ENCODE measurements at regions not wholly inside any gene's neighbourhood (a gene's known extent, or its start where the extent isn't known, plus 50 kb on each side); places are given as distances from the start of the nearest gene placed in this dataset.

DNA sequence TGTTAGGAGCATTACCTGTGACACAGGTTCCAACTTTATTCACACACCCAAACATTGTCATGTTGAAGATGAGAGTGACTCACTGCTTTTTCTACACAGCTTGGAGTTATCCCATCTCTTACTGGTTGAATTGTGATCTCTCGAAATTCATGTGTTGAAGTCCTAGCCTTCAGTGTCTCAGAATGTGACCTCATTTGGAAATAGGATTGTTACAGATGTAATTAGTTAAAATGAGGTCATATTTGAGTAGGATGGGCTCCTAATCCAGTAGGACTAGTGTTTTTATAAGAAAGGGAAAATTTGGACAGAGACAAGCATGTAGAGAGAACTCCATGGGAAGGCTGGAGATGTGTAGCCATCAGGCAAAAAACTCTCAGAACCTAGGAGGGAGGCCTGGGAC lies 142.5 kb downstream of the POSTN start:
- ChIA-PET CTCF (no interaction called here), POLR2A (no interaction called here)

DNA sequence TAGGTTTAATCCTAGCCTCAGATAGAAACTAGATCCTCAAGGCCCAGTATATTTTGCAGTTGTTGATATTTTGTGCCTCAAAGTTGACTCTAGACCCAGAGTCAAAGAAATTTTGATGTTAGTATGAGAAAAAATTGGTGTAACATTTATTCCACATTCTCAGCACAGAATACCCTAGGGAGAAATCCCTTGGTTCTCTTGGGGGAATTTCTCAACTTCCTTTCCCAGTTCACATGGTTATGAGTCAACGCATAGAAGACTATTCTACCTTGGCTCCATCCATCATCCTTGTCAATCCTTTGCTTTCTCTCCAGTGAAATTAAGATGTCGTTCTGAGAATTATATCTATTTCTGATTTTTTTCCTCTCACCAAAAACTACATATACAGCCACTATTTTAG lies 145.3 kb downstream of the POSTN start:
- no peaks in the 10 kb centered on the region for H3K4me1 Mint-ChIP-seq
- H3K4me3 Mint-ChIP-seq: no peak overlapping the region
- ChIA-PET CTCF (no interaction called here), POLR2A (no interaction called here)
- H3K27ac Mint-ChIP-seq: no peak overlapping the region
- peaks cover 8% of the 10 kb centered on the region for H3K9me3 Mint-ChIP-seq
- no peak for DNase-seq
- no peaks in the 10 kb centered on the region for H3K27me3 Mint-ChIP-seq
- no peaks in the 10 kb centered on the region for H3K36me3 Mint-ChIP-seq (ENCODE audit: low read depth)

More for the DNA sequence above, 142.5 kb downstream of the POSTN start:
- Mint-ChIP-seq H3K27me3 (no peaks in the 10 kb centered on the region), H3K9me3 (peaks cover 9% of the 10 kb centered on the region), H3K27ac (no peak overlapping the region), H3K4me1 (no peaks in the 10 kb centered on the region), H3K36me3 (ENCODE audit: low read depth) (no peaks in the 10 kb centered on the region), H3K4me3 (no peak overlapping the region)
- no peak for DNase-seq

DNA sequence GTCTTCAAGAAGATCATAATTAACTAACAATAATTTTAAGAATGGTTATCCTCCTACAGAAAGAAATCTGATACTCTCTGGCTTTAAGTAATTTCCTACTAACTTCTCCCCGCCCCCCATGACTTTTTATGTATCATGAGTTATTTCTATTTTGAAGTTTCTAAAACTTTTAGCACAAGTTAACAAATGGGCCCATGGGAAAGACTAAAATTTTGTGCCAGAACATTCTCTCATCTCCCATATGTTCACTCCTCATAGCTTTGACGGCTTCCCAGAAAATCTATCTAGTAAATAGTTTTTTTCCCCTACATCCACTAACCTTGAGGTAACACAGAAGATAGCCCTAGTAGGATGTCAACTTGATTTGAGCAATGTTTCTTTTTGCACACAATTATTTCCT lies 148.3 kb downstream of the POSTN start:
- Mint-ChIP-seq H3K27me3 (no peaks in the 10 kb centered on the region), H3K4me3 (no peak overlapping the region), H3K9me3 (peaks cover 10% of the 10 kb centered on the region), H3K36me3 (ENCODE audit: low read depth) (no peaks in the 10 kb centered on the region), H3K4me1 (no peaks in the 10 kb centered on the region), H3K27ac (no peak overlapping the region)
- no peak for DNase-seq
- ChIA-PET POLR2A (no interaction called here), CTCF (no interaction called here)

DNA sequence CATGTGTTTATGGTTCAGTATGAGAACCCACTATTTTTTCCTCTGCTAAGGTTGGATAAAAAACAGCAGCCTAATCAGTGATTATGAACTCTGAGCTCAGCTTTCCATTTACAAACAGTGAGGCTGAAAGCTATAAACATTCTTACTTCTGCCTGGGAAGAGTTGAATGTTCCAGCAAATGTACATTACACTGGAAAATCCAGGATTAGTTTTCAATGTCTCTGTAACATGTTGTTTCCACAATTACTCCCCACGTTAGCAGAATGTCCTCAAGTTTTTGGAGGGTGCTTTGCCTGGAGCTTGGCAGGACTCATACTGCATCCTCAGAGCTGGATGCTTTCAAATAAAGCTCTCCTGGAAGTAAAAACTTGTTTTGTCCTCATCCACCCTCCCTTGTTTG lies 150.4 kb downstream of the POSTN start:
- peaks cover 9% of the 10 kb centered on the region for H3K9me3 Mint-ChIP-seq
- H3K4me3 Mint-ChIP-seq: no peak overlapping the region
- ChIA-PET POLR2A (no interaction called here), CTCF (no interaction called here)
- no peaks in the 10 kb centered on the region for H3K27me3 Mint-ChIP-seq
- no peaks in the 10 kb centered on the region for H3K36me3 Mint-ChIP-seq (ENCODE audit: low read depth)
- DNase-seq: no peak
- no peak overlapping the region for H3K27ac Mint-ChIP-seq
- H3K4me1 Mint-ChIP-seq: no peaks in the 10 kb centered on the region

DNA sequence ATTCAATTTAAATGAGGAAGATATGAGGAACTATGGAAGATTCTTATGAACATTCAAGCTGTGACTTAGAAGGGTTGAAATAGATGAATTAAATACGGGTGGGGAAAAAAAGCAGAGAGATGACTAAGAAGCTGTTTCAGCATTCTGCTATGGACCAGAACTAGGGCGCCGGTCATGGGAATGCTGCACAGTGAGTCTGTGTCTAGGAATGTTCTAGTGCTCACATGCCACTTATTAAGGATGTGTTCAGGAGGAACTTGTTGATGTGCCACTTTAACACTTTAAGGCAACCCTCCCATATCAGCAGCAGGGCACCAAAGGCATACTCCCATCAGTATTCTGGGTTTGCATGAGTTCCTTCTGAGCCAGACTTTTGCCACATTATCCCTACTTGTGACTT lies 152.1 kb downstream of the POSTN start:
- no peak overlapping the region for H3K4me3 Mint-ChIP-seq
- peaks cover 9% of the 10 kb centered on the region for H3K9me3 Mint-ChIP-seq
- H3K36me3 Mint-ChIP-seq (ENCODE audit: low read depth): no peaks in the 10 kb centered on the region
- DNase-seq: no peak
- ChIA-PET CTCF (no interaction called here), POLR2A (no interaction called here)
- no peaks in the 10 kb centered on the region for H3K4me1 Mint-ChIP-seq
- H3K27me3 Mint-ChIP-seq: no peaks in the 10 kb centered on the region
- no peak overlapping the region for H3K27ac Mint-ChIP-seq

DNA sequence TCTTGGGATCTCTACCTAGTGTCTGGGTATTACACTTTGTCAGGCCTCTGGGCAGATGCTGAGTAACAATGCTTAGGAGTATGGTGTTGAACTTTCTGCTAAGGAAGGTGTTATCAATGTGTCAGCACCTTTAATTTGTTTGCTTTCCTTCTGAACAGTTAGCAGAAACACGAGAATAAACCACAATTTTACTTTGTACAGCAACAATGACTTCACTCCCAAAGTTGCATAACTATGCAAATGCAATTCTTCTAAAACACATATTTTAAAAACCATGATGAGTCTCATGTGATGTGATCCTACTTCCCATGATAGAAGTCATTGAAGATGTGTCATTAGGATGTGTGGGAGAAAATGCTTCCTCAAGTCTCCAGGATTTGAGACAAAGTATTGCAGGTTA lies 155.0 kb downstream of the POSTN start:
- peaks cover 12% of the 10 kb centered on the region for H3K9me3 Mint-ChIP-seq
- ChIA-PET POLR2A (no interaction called here), CTCF (no interaction called here)
- no peaks in the 10 kb centered on the region for H3K27me3 Mint-ChIP-seq
- no peak for DNase-seq
- no peak overlapping the region for H3K4me3 Mint-ChIP-seq
- H3K4me1 Mint-ChIP-seq: no peaks in the 10 kb centered on the region
- no peak overlapping the region for H3K27ac Mint-ChIP-seq
- H3K36me3 Mint-ChIP-seq (ENCODE audit: low read depth): no peaks in the 10 kb centered on the region

DNA sequence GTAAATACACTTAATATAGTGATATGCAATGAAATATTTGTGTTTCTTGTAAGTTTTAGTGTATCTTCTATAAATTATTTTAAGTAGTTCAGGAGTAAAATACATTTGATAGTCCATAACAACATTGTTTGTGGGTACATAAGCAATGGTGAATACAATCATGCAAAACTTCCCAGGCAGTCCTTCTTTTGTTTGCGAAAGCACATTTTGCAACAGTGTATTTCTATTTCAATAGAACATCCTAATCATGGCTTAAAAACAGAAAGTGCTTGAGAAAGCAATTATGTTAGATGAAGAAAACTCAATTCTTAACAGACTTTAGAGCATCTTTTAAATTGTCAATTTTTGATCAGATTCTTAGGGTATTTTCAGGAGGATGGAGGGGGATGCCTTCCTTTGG lies 155.6 kb downstream of the POSTN start:
- Mint-ChIP-seq H3K27ac (no peak overlapping the region), H3K4me1 (no peaks in the 10 kb centered on the region), H3K27me3 (no peaks in the 10 kb centered on the region), H3K9me3 (peaks cover 12% of the 10 kb centered on the region), H3K36me3 (ENCODE audit: low read depth) (no peaks in the 10 kb centered on the region), H3K4me3 (no peak overlapping the region)
- no peak for DNase-seq
- POLR2A ChIA-PET: no interaction called here
- CTCF ChIA-PET: no interaction called here

DNA sequence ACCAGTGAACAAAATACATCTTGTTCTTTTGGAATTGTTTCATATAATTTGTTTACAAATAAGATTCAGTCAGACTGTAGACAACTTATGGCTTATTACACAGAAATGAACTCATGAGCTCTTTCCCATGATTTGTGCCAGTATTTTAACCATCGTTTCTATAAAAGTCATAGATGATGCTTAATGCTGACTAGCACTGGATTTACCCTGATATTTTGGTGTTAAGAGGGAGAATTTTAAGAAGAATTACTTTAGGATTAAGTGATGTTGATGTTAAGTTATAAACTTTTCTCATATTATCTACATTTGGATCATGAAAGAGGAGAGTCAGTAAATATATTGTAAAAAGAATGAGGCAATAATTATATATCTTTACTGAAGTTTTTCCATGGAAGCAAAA lies 162.7 kb downstream of the POSTN start:
- no peaks in the 10 kb centered on the region for H3K4me1 Mint-ChIP-seq
- CTCF ChIA-PET: no interaction called here
- DNase-seq: no peak
- H3K4me3 Mint-ChIP-seq: no peak overlapping the region
- no peak overlapping the region for H3K27ac Mint-ChIP-seq
- no peaks in the 10 kb centered on the region for H3K36me3 Mint-ChIP-seq (ENCODE audit: low read depth)
- H3K27me3 Mint-ChIP-seq: no peaks in the 10 kb centered on the region
- peaks cover 2% of the 10 kb centered on the region for H3K9me3 Mint-ChIP-seq
- POLR2A ChIA-PET: no interaction called here

DNA sequence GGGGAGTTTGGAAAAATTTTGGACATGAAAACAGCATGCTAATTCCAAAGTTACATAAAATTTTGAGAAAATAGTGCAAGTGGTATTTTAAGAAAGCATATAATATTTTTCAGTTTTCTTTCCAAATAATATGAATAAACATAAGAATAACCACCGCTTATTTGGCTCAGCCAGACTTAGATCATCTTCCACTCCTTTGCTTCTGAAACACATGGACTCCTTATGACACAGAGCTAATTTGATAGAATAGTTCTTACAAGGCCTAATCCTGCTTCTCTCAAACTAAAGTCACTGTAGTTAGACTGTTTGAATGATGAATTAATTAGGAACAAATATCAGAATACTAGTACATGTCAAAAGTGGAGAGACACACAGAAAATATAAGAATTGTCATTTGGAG lies 165.5 kb downstream of the POSTN start:
- Mint-ChIP-seq H3K4me3 (no peak overlapping the region), H3K36me3 (ENCODE audit: low read depth) (no peaks in the 10 kb centered on the region), H3K9me3 (no peaks in the 10 kb centered on the region), H3K27ac (no peak overlapping the region), H3K27me3 (no peaks in the 10 kb centered on the region), H3K4me1 (no peaks in the 10 kb centered on the region)
- POLR2A ChIA-PET: no interaction called here
- no peak for DNase-seq
- CTCF ChIA-PET: no interaction called here

DNA sequence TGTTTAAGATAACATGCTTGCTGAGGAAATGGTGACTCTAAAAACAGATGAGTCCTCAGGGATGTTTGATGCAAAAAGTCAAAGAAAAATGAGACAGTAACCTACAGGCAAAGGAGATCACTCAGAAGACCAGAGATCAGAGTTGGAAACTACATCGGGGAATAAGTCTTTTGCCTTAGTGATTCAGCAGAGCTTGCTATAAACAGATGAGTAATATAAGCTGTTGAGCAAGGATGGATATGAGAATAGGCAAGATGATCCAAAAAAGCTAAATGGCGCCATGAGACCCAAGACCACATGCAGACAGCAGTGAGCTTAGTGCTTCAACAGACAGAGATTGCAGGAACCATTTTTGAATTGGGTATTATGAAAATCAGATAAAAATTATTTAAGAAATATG lies 168.6 kb downstream of the POSTN start:
- Mint-ChIP-seq H3K36me3 (ENCODE audit: low read depth) (no peaks in the 10 kb centered on the region), H3K27ac (no peak overlapping the region), H3K4me3 (no peak overlapping the region), H3K4me1 (no peaks in the 10 kb centered on the region), H3K9me3 (no peaks in the 10 kb centered on the region), H3K27me3 (no peaks in the 10 kb centered on the region)
- no peak for DNase-seq
- ChIA-PET POLR2A (no interaction called here), CTCF (no interaction called here)

DNA sequence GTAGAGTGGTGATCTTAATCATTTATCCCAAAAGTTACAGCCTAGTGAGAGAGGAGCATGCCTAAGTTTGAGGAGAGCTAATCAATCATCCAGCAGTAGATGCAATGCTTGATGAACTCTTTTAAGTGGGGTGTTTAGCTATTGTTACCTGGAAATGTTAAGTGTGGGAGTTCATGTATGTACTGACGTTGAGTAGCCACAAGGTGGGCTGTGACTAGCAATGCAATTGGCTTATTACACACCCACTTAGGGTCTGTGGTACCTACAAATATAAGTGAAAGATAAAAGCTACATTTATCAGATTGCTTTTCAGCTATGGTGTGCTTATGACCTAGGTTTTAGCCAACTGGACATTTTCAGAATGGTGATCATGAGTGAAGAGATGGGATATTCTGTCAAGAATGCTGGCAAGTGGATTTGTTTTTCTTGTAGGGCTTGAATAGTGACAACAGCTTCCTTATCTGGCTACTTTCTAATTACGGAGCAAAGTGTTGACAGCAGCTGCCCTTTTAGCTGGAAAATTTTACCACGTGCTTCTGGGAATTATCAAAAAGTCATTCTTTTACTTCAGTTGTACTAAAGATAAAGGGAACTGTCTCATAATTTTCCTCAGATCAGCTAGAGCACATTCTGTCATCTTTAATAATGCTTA lies 170.6 kb downstream of the POSTN start:
- no peak for DNase-seq
- no peaks in the 10 kb centered on the region for H3K27me3 Mint-ChIP-seq
- no peaks in the 10 kb centered on the region for H3K36me3 Mint-ChIP-seq (ENCODE audit: low read depth)
- no peak overlapping the region for H3K27ac Mint-ChIP-seq
- POLR2A ChIA-PET: no interaction called here
- CTCF ChIA-PET: no interaction called here
- no peak overlapping the region for H3K4me3 Mint-ChIP-seq
- no peaks in the 10 kb centered on the region for H3K4me1 Mint-ChIP-seq
- H3K9me3 Mint-ChIP-seq: no peaks in the 10 kb centered on the region

DNA sequence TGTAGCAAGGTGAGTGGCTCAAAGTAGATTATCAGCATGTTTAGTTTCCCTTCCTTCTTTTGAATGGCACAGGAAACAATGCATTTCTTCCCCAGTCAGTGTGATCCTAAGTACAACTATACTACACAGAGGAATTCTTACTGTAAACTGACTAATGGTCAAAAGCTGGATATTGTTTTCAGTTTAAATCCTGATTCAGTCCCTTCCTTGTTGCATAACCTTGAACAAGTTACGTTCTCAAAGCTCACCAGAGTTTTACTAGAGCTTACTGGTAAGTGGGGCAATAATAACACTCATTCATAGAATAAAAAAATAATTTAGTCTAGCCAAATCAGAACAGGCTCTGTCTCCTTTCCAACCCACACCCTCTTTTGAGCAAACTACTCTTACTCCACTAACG lies 180.1 kb downstream of the POSTN start:
- Mint-ChIP-seq H3K36me3 (ENCODE audit: low read depth) (no peaks in the 10 kb centered on the region), H3K9me3 (no peaks in the 10 kb centered on the region), H3K4me3 (no peak overlapping the region), H3K4me1 (no peaks in the 10 kb centered on the region), H3K27me3 (no peaks in the 10 kb centered on the region), H3K27ac (no peak overlapping the region)
- ChIA-PET POLR2A (no interaction called here), CTCF (no interaction called here)
- no peak for DNase-seq

DNA sequence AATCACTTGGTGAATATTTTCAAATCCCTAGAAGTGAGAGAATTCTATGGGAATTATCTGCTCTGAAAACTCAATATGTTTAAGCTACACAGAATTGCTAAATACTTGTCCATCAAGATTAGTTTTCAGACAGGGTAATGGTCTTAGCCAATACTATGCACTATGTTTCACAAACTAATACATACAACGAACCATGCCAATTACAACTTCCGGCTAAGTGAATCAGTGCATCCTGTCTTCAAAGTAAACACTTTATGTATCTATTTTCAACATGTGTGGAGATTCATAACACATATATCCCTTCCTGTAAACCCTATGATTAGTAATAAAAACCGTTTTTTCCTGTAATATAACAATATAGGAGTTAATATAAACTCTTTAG lies 181.5 kb downstream of the POSTN start:
- Mint-ChIP-seq H3K27me3 (no peaks in the 10 kb centered on the region), H3K9me3 (no peaks in the 10 kb centered on the region), H3K4me3 (no peak overlapping the region), H3K4me1 (no peaks in the 10 kb centered on the region), H3K27ac (no peak overlapping the region), H3K36me3 (ENCODE audit: low read depth) (no peaks in the 10 kb centered on the region)
- DNase-seq: no peak
- ChIA-PET CTCF (no interaction called here), POLR2A (no interaction called here)

DNA sequence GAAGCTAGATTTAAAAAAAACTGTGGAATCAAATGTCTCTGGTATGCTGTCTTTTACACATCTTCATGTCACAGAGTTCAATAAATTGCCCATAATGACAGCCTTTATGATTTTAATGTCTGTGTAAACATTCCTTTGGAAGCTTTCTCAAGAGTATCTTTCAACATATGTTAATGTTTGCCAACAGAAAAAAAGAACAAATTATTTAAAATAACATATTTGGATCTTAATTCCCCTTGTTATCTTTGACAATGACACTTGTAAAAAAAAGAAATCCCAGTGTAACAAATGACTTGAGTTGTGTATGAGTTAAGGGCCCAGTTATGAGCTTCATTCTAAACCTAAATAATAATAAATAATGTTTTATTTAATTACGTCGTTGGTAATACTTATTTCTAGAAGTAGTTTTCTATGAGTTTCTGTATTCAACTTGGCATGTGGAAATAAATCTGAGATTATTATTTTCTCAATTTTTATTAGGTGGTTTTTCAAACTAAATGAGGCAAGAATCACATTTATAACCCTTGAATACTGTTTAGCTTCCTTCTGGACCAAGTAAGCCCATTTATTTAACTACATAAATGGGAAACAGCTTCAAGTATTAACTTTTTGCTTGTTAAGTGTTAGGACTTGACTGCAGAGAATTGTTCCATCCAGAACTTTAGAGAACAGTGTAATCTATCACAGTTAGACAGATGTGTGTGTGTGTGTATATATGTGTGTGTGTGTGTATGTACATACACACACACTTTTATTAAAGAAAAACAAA lies 182.1 kb downstream of the POSTN start:
- Mint-ChIP-seq H3K4me1 (no peaks in the 10 kb centered on the region), H3K27ac (no peak overlapping the region), H3K4me3 (no peak overlapping the region), H3K9me3 (no peaks in the 10 kb centered on the region), H3K36me3 (ENCODE audit: low read depth) (no peaks in the 10 kb centered on the region), H3K27me3 (no peaks in the 10 kb centered on the region)
- ChIA-PET POLR2A (no interaction called here), CTCF (no interaction called here)
- no peak for DNase-seq
